ENCODE measurements at regions not wholly inside any gene's neighbourhood (a gene's known extent, or its start where the extent isn't known, plus 50 kb on each side); places are given as distances from the start of the nearest gene placed in this dataset.

GRCh38 chr10:111138544-111138943, 61.7 kb downstream of the ADRA2A start:
- TF ChIP-seq CTCF (conservative IDR thresholded peaks at IDR 0.05) (no peak), EZH2 (IDR thresholded peaks at IDR 0.05; ENCODE audit: low read depth) (no peak)
